Epithelial cell of proximal tubule (primary cell): ENCODE measurements at regions not wholly inside any gene's neighbourhood (a gene's known extent, or its start where the extent isn't known, plus 50 kb on each side); places are given as distances from the start of the nearest gene placed in this dataset.
A peak's percentile ranks its signal among the peaks of the same experiment; 100 is the strongest.
"Not testable (repeated sequence)": the region's sequence is repeated elsewhere in the genome, so short reads cannot be mapped to it uniquely, and the experiment has no call there.

Source experiments
- DNase-seq: peaks from one replicate; pipeline ENCODE4 v3.0.0-alpha.2; 2011; ENCODE audit warnings: low read depth
- H3K4me3 ChIP-seq: 2 replicates; pipeline ENCODE4 v1.5.1; 2011; ENCODE audit warnings: low read depth, mild to moderate bottlenecking, low read length
- CTCF ChIP-seq: conservative IDR thresholded peaks from 2 replicates; pipeline ENCODE4 v1.5.1; 2012; ENCODE audit warnings: low read depth, mild to moderate bottlenecking, low read length

- DNase-seq, result peak; percentile 26
- TF ChIP-seq CTCF, result no peak
- no peak overlapping the region for H3K4me3 ChIP-seq
Observed at GRCh38 chr10:118873738-118874105, 119.0 kb upstream of the CACUL1 start.

- TF ChIP-seq CTCF, result no peak
- H3K4me3 ChIP-seq, result no peak overlapping the region
- DNase-seq, result no peak
Observed at GRCh38 chr10:118874171-118874570, 119.4 kb upstream of the CACUL1 start.

GRCh38 chr10:118875087-118875486 lies 120.3 kb upstream of the CACUL1 start:
- no peak for DNase-seq
- no peak for TF ChIP-seq CTCF
- H3K4me3 ChIP-seq, result no peak overlapping the region

GRCh38 chr10:118882741-118883140 lies 128.0 kb upstream of the CACUL1 start:
- TF ChIP-seq CTCF, result no peak
- no peak overlapping the region for H3K4me3 ChIP-seq
- no peak for DNase-seq

- no peak for DNase-seq
- TF ChIP-seq CTCF, result no peak
- no peak overlapping the region for H3K4me3 ChIP-seq
Observed at GRCh38 chr10:118892255-118892654, 137.3 kb upstream of the NANOS1 start.

GRCh38 chr10:118894891-118895290 lies 134.6 kb upstream of the NANOS1 start:
- not testable (repeated sequence) for DNase-seq, H3K4me3 ChIP-seq

GRCh38 chr10:118900617-118901016 lies 128.9 kb upstream of the NANOS1 start:
- TF ChIP-seq CTCF, result no peak
- no peak for DNase-seq
- H3K4me3 ChIP-seq, result no peak overlapping the region

- no peak overlapping the region for H3K4me3 ChIP-seq
Observed at GRCh38 chr10:118901380-118901779, 128.1 kb upstream of the NANOS1 start.

More at GRCh38 chr10:118901380-118901779, 128.1 kb upstream of the NANOS1 start:
- TF ChIP-seq CTCF, result no peak
- DNase-seq, result no peak
